HL-60 (cell line): ENCODE measurements at regions not wholly inside any gene's neighbourhood (a gene's known extent, or its start where the extent isn't known, plus 50 kb on each side); places are given as distances from the start of the nearest gene placed in this dataset.

Experiments
- DNase-seq, 2 experiments: peaks; one replicate each; pipeline ENCODE4 v3.0.0-alpha.2; 2010 to 2020; ENCODE audit warnings: low read depth in 1 of 2, low spot score in 1 of 2
- H3K27ac ChIP-seq: fragments of 250-450 bp; sonication (Bioruptor Pico); replicated peaks from 2 replicates; pipeline ENCODE4 v1.5.1; 2020; ENCODE audit warnings: mild to moderate bottlenecking, moderate library complexity
- H3K27me3 ChIP-seq: fragments of 250-450 bp; sonication (Bioruptor Pico); 2 replicates; pipeline ENCODE4 v1.5.1; 2021; ENCODE audit warnings: mild to moderate bottlenecking, moderate library complexity; ENCODE audit not compliant: insufficient read depth, poor library complexity, severe bottlenecking
- H3K4me3 ChIP-seq: replicated peaks from 2 replicates; pipeline ENCODE4 v1.5.1; 2011; ENCODE audit warnings: mild to moderate bottlenecking, control low read depth, low read length; ENCODE audit not compliant: insufficient read depth
- CTCF ChIP-seq: IDR thresholded peaks from one replicate; pipeline ENCODE4 v1.5.1; 2011; ENCODE audit warnings: low read length, control low read depth, inconsistent platforms; ENCODE audit not compliant: insufficient read depth
- GABPA ChIP-seq: IDR thresholded peaks from 2 replicates; pipeline ENCODE4 v1.6.1; 2012; ENCODE audit warnings: low read depth
- POLR2AphosphoS5 ChIP-seq: IDR thresholded peaks from 2 replicates; pipeline ENCODE4 v1.6.1; 2012; ENCODE audit warnings: low read depth
- REST ChIP-seq: IDR thresholded peaks from 2 replicates; pipeline ENCODE4 v1.6.1; 2012; ENCODE audit warnings: low read depth; ENCODE audit not compliant: insufficient replicate concordance
- SPI1 ChIP-seq: IDR thresholded peaks from 2 replicates; pipeline ENCODE4 v1.6.1; 2012; ENCODE audit warnings: low read depth, mild to moderate bottlenecking, borderline replicate concordance

- H3K27me3 ChIP-seq, result no peaks in the 10 kb centered on the region
- TF ChIP-seq SPI1, result no peak
- TF ChIP-seq GABPA, result no peak
- no peak for TF ChIP-seq REST
- TF ChIP-seq CTCF, result no peak
- TF ChIP-seq POLR2AphosphoS5, result no peak
- no peak overlapping the region for H3K4me3 ChIP-seq
- no peak overlapping the region for H3K27ac ChIP-seq
- no peak for DNase-seq
Observed at GRCh38 chr5:174997688-174998087, 273.3 kb downstream of the MSX2 start.

GRCh38 chr5:174996941-174997340 lies 272.6 kb downstream of the MSX2 start:
- TF ChIP-seq CTCF (no peak), POLR2AphosphoS5 (no peak), SPI1 (no peak), GABPA (no peak), REST (no peak)
- no peak overlapping the region for H3K4me3 ChIP-seq
- no peak overlapping the region for H3K27ac ChIP-seq
- DNase-seq, result no peak
- H3K27me3 ChIP-seq, result peaks cover 2% of the 10 kb centered on the region

GRCh38 chr5:174995827-174996226 lies 271.4 kb downstream of the MSX2 start:
- Histone ChIP-seq H3K27ac (no peak overlapping the region), H3K4me3 (no peak overlapping the region), H3K27me3 (peaks cover 4% of the 10 kb centered on the region)
- TF ChIP-seq GABPA, result no peak
- TF ChIP-seq POLR2AphosphoS5, result no peak
- TF ChIP-seq REST, result no peak
- TF ChIP-seq SPI1, result no peak
- TF ChIP-seq CTCF, result no peak
- no peak for DNase-seq
